Neural cell (in vitro differentiated cells): ENCODE measurements at regions not wholly inside any gene's neighbourhood (a gene's known extent, or its start where the extent isn't known, plus 50 kb on each side); places are given as distances from the start of the nearest gene placed in this dataset.

Experiments used
- H2AFZ ChIP-seq: fragments of 200-600, 300-800 bp; sonication (generic), shearing (Covaris generic); 2 replicates; pipeline ENCODE4 v1.6.0; 2014; ENCODE audit warnings: low read depth, mild to moderate bottlenecking, antibody characterized with exemption, low read length, moderate library complexity
- H3F3A ChIP-seq: fragments of 200-600 bp; shearing (Covaris generic); 2 replicates; pipeline ENCODE4 v1.6.1; 2016; ENCODE audit warnings: mild to moderate bottlenecking, moderate library complexity, mixed read lengths, antibody characterized with exemption, low read length; ENCODE audit not compliant: insufficient read depth, poor library complexity, severe bottlenecking
- H3K27ac ChIP-seq: fragments of 200-600, 300-800 bp; sonication (generic), shearing (Covaris generic); 2 replicates; pipeline ENCODE4 v1.5.1; 2014; ENCODE audit warnings: mild to moderate bottlenecking, low read length, moderate library complexity
- H3K27me3 ChIP-seq: fragments of 300-800, 200-600 bp; sonication (generic), shearing (Covaris generic); 2 replicates; pipeline ENCODE4 v1.6.0; 2014; ENCODE audit warnings: mild to moderate bottlenecking, low read depth, low read length, moderate library complexity; ENCODE audit not compliant: insufficient read depth
- H3K36me3 ChIP-seq: fragments of 300-800, 200-600 bp; sonication (generic), shearing (Covaris generic); 2 replicates; pipeline ENCODE4 v1.5.1; 2014; ENCODE audit warnings: mild to moderate bottlenecking, antibody characterized with exemption, low read length, moderate library complexity; ENCODE audit not compliant: insufficient read depth
- H3K4me2 ChIP-seq: fragments of 300-800, 200-600 bp; sonication (generic), shearing (Covaris generic); 2 replicates; pipeline ENCODE4 v1.6.0; 2014; ENCODE audit warnings: mild to moderate bottlenecking, low read length
- H3K4me3 ChIP-seq: fragments of 300-800, 200-600 bp; sonication (generic), shearing (Covaris generic); 2 replicates; pipeline ENCODE4 v1.5.1; 2014; ENCODE audit warnings: mild to moderate bottlenecking, low read length, moderate library complexity
- H3K79me2 ChIP-seq: fragments of 200-600 bp; shearing (Covaris generic); replicated peaks from 2 replicates; pipeline ENCODE4 v1.6.0; 2014; ENCODE audit warnings: mild to moderate bottlenecking, low read length, moderate library complexity; ENCODE audit not compliant: insufficient read depth
- H3K9ac ChIP-seq: fragments of 300-800, 200-600 bp; sonication (generic), shearing (Covaris generic); 2 replicates; pipeline ENCODE4 v1.6.1; 2016; ENCODE audit warnings: mild to moderate bottlenecking, low read length, mixed read lengths
- H3K9me2 ChIP-seq: fragments of 200-600 bp; shearing (Covaris generic); 2 replicates; pipeline ENCODE4 v1.6.1; 2016; ENCODE audit warnings: mild to moderate bottlenecking, low read length, mixed read lengths; ENCODE audit not compliant: insufficient read depth
- H3K9me3 ChIP-seq: fragments of 200-600, 300-800 bp; sonication (generic), shearing (Covaris generic); 2 replicates; pipeline ENCODE4 v1.6.1; 2016; ENCODE audit warnings: mild to moderate bottlenecking, mixed run types, low read length, moderate library complexity, mixed read lengths
- H4K20me1 ChIP-seq: fragments of 200-600 bp; shearing (Covaris generic); 2 replicates; pipeline ENCODE4 v1.6.1; 2016; ENCODE audit warnings: mild to moderate bottlenecking, mixed run types; ENCODE audit not compliant: insufficient read depth
- EP300 ChIP-seq: fragments of 450-650 bp; conservative IDR thresholded peaks from 2 replicates; pipeline ENCODE4 v1.6.1; 2014; ENCODE audit warnings: antibody characterized with exemption, mild to moderate bottlenecking, moderate library complexity; ENCODE audit not compliant: poor library complexity, severe bottlenecking
- EZH2 ChIP-seq: fragments of 200-600, 300-800 bp; shearing (Covaris generic), sonication (generic); IDR thresholded peaks from 2 replicates; pipeline ENCODE4 v1.6.1; 2014; ENCODE audit warnings: antibody characterized with exemption, low read length, borderline replicate concordance, mild to moderate bottlenecking; ENCODE audit not compliant: insufficient read depth, poor library complexity, severe bottlenecking
- MXI1 ChIP-seq: fragments of 450-650 bp; conservative IDR thresholded peaks from 2 replicates; pipeline ENCODE4 v1.6.1; 2014; ENCODE audit warnings: antibody characterized with exemption, mild to moderate bottlenecking; ENCODE audit not compliant: poor library complexity, severe bottlenecking
- POLR2AphosphoS5 ChIP-seq: IDR thresholded peaks from 2 replicates; pipeline ENCODE4 v1.6.1; 2012
- RAD21 ChIP-seq: fragments of 450-650 bp; conservative IDR thresholded peaks from 2 replicates; pipeline ENCODE4 v1.6.1; 2014; ENCODE audit warnings: antibody characterized with exemption, mild to moderate bottlenecking, moderate library complexity
- SMC3 ChIP-seq: fragments of 450-650 bp; conservative IDR thresholded peaks from 2 replicates; pipeline ENCODE4 v1.6.1; 2014; ENCODE audit warnings: antibody characterized with exemption, mild to moderate bottlenecking, moderate library complexity; ENCODE audit not compliant: poor library complexity
- TAF1 ChIP-seq: IDR thresholded peaks from 2 replicates; pipeline ENCODE4 v1.6.1; 2012; ENCODE audit warnings: low read depth
- TF ChIP-seq, protein P1 (sequence below): IDR thresholded peaks from 2 replicates; pipeline ENCODE4 v1.6.1; 2012; ENCODE audit warnings: borderline replicate concordance
- TF ChIP-seq, protein P2 (sequence below): fragments of 450-650 bp; IDR thresholded peaks from 2 replicates; pipeline ENCODE4 v1.5.1; 2014; ENCODE audit warnings: antibody characterized with exemption, mild to moderate bottlenecking, moderate library complexity; ENCODE audit not compliant: poor library complexity, severe bottlenecking

DNA sequence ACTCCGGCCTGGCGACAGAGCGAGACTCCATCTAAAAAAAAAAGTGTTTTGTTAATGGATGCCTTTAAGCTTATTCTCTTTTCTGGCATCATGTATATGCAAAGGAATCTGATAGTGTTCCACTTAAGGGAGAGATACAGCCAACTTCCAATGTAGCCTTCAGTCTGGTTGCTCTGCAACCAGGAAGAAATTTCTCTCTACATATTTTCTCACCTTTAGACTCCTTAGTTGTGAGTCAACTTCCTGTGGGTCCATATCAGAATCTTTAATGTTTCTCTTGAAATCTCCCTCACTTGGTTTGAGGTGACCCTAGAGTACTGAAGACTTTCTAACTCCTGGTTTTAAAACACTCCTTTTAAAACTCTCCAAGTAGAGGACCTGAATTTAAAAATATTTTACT is 340.4 kb downstream of the SLC6A15 start:
- H3F3A ChIP-seq: no peaks in the 10 kb centered on the region
- no peaks in the 10 kb centered on the region for H3K9me2 ChIP-seq
- H4K20me1 ChIP-seq: no peaks in the 10 kb centered on the region
- H3K27me3 ChIP-seq: no peaks in the 10 kb centered on the region
- H2AFZ ChIP-seq: no peak overlapping the region
- no peak overlapping the region for H3K27ac ChIP-seq
- no peaks in the 10 kb centered on the region for H3K36me3 ChIP-seq
- H3K79me2 ChIP-seq: no peaks in the 10 kb centered on the region
- no peak overlapping the region for H3K4me2 ChIP-seq
- H3K9me3 ChIP-seq: no peaks in the 10 kb centered on the region
- H3K4me3 ChIP-seq: no peak overlapping the region
- no peak overlapping the region for H3K9ac ChIP-seq
- TF ChIP-seq POLR2AphosphoS5 (no peak), TAF1 (no peak), EZH2 (no peak), MXI1 (no peak), RAD21 (no peak), EP300 (no peak), SMC3 (no peak)
- TF ChIP-seq, protein P1, sequence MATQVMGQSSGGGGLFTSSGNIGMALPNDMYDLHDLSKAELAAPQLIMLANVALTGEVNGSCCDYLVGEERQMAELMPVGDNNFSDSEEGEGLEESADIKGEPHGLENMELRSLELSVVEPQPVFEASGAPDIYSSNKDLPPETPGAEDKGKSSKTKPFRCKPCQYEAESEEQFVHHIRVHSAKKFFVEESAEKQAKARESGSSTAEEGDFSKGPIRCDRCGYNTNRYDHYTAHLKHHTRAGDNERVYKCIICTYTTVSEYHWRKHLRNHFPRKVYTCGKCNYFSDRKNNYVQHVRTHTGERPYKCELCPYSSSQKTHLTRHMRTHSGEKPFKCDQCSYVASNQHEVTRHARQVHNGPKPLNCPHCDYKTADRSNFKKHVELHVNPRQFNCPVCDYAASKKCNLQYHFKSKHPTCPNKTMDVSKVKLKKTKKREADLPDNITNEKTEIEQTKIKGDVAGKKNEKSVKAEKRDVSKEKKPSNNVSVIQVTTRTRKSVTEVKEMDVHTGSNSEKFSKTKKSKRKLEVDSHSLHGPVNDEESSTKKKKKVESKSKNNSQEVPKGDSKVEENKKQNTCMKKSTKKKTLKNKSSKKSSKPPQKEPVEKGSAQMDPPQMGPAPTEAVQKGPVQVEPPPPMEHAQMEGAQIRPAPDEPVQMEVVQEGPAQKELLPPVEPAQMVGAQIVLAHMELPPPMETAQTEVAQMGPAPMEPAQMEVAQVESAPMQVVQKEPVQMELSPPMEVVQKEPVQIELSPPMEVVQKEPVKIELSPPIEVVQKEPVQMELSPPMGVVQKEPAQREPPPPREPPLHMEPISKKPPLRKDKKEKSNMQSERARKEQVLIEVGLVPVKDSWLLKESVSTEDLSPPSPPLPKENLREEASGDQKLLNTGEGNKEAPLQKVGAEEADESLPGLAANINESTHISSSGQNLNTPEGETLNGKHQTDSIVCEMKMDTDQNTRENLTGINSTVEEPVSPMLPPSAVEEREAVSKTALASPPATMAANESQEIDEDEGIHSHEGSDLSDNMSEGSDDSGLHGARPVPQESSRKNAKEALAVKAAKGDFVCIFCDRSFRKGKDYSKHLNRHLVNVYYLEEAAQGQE: no peak
- TF ChIP-seq, protein P2, sequence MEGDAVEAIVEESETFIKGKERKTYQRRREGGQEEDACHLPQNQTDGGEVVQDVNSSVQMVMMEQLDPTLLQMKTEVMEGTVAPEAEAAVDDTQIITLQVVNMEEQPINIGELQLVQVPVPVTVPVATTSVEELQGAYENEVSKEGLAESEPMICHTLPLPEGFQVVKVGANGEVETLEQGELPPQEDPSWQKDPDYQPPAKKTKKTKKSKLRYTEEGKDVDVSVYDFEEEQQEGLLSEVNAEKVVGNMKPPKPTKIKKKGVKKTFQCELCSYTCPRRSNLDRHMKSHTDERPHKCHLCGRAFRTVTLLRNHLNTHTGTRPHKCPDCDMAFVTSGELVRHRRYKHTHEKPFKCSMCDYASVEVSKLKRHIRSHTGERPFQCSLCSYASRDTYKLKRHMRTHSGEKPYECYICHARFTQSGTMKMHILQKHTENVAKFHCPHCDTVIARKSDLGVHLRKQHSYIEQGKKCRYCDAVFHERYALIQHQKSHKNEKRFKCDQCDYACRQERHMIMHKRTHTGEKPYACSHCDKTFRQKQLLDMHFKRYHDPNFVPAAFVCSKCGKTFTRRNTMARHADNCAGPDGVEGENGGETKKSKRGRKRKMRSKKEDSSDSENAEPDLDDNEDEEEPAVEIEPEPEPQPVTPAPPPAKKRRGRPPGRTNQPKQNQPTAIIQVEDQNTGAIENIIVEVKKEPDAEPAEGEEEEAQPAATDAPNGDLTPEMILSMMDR: no peak

DNA sequence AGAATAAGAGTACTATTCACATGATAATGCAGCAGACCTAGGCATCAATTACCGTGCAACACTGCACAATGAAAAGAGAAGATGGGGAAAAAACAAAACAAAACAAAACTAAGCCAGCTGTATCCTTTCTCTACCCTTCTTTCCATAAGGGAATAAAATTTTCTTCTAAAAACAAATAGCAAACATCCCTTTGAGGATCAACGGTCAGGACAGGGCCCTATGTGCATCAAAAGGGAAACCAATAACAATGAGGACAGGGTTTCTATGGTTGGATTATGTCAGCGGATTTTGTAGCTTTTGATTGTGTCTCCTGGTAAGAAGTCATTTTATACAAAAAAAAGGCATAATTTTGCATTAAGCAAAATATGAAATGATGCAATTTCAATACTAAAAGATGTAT is 350.3 kb downstream of the SLC6A15 start:
- Histone ChIP-seq H3K4me3 (no peak overlapping the region), H3K27me3 (no peaks in the 10 kb centered on the region), H3K36me3 (no peaks in the 10 kb centered on the region), H3K4me2 (no peak overlapping the region), H3K9ac (no peak overlapping the region), H3K9me3 (peaks cover 4% of the 10 kb centered on the region), H3K79me2 (no peaks in the 10 kb centered on the region), H2AFZ (no peak overlapping the region), H3K27ac (no peak overlapping the region), H4K20me1 (no peaks in the 10 kb centered on the region), H3K9me2 (no peaks in the 10 kb centered on the region), H3F3A (no peaks in the 10 kb centered on the region)
- TF ChIP-seq EZH2: no peak
- TF ChIP-seq MXI1: no peak
- no peak for TF ChIP-seq EP300
- no peak for TF ChIP-seq POLR2AphosphoS5
- no peak for TF ChIP-seq TAF1
- TF ChIP-seq SMC3: no peak
- TF ChIP-seq, protein P2: no peak
- TF ChIP-seq RAD21: no peak
- TF ChIP-seq, protein P1: no peak
